GM23338 (cell line): ENCODE measurements at regions not wholly inside any gene's neighbourhood (a gene's known extent, or its start where the extent isn't known, plus 50 kb on each side); places are given as distances from the start of the nearest gene placed in this dataset.

ENCODE experiments used
- ATAC-seq: fragments of 200-7000 bp; cut with Tn5 transposase; 3 replicates; pipeline ENCODE4 v1.9.1; 2020
- DNase-seq: peaks from one replicate; pipeline ENCODE4 v3.0.0-alpha.2; 2015; ENCODE audit warnings: low spot score
- H2AFZ ChIP-seq: fragments of 200-600 bp; sonication (generic); 2 replicates; pipeline ENCODE4 v1.8.0; 2016; ENCODE audit warnings: antibody characterized with exemption, mild to moderate bottlenecking, moderate library complexity
- H3F3A ChIP-seq: fragments of 200-600 bp; sonication (generic); replicated peaks from 2 replicates; pipeline ENCODE4 v1.8.0; 2017; ENCODE audit warnings: antibody characterized with exemption, mixed run types, low read depth
- H3K27ac ChIP-seq: fragments of 200-600 bp; sonication (generic); 2 replicates; pipeline ENCODE4 v1.6.1; 2016; ENCODE audit warnings: low read depth
- H3K27me3 ChIP-seq: fragments of 200-600 bp; sonication (generic); 2 replicates; pipeline ENCODE4 v1.8.0; 2016; ENCODE audit warnings: mild to moderate bottlenecking, mixed run types, moderate library complexity; ENCODE audit not compliant: insufficient read depth
- H3K36me3 ChIP-seq: fragments of 200-600 bp; sonication (generic); 2 replicates; pipeline ENCODE4 v1.8.0; 2016; ENCODE audit warnings: mild to moderate bottlenecking; ENCODE audit not compliant: insufficient read depth
- H3K4me1 ChIP-seq: fragments of 200-600 bp; sonication (generic); 2 replicates; pipeline ENCODE4 v1.8.0; 2016; ENCODE audit warnings: mild to moderate bottlenecking, moderate library complexity; ENCODE audit not compliant: insufficient read depth
- H3K4me2 ChIP-seq: fragments of 200-600 bp; sonication (generic); 2 replicates; pipeline ENCODE4 v1.7.1; 2017; ENCODE audit warnings: mixed run types
- H3K4me3 ChIP-seq: fragments of 200-600 bp; sonication (generic); 2 replicates; pipeline ENCODE4 v1.6.1; 2016; ENCODE audit warnings: mixed run types
- H3K79me2 ChIP-seq: fragments of 200-600 bp; sonication (generic); replicated peaks from 2 replicates; pipeline ENCODE4 v1.8.0; 2017; ENCODE audit warnings: mild to moderate bottlenecking; ENCODE audit not compliant: insufficient read depth
- H3K9me2 ChIP-seq: fragments of 200-600 bp; sonication (generic); 2 replicates; pipeline ENCODE4 v1.8.0; 2017; ENCODE audit not compliant: insufficient read depth
- H4K20me1 ChIP-seq: fragments of 200-600 bp; sonication (generic); replicated peaks from 2 replicates; pipeline ENCODE4 v1.8.0; 2017; ENCODE audit warnings: mild to moderate bottlenecking; ENCODE audit not compliant: insufficient read depth
- H3K27ac Mint-ChIP-seq: 2 replicates; pipeline ENCODE4 v1.8.0; 2020; ENCODE audit warnings: inconsistent platforms, mild to moderate bottlenecking, moderate library complexity, mixed read lengths
- H3K27me3 Mint-ChIP-seq: 3 replicates; pipeline ENCODE4 v1.8.0; 2022; ENCODE audit warnings: low read depth, mild to moderate bottlenecking, moderate library complexity, mixed read lengths, inconsistent platforms; ENCODE audit not compliant: insufficient read depth, poor library complexity
- H3K36me3 Mint-ChIP-seq: 3 replicates; pipeline ENCODE4 v1.8.0; 2021; ENCODE audit warnings: low read depth, mild to moderate bottlenecking, inconsistent platforms, moderate library complexity, mixed read lengths
- H3K4me1 Mint-ChIP-seq: 3 replicates; pipeline ENCODE4 v1.8.0; 2020; ENCODE audit warnings: mild to moderate bottlenecking, inconsistent platforms, mixed read lengths
- H3K4me3 Mint-ChIP-seq: 3 replicates; pipeline ENCODE4 v1.8.0; 2021; ENCODE audit warnings: moderate library complexity, mild to moderate bottlenecking, inconsistent platforms, mixed read lengths
- H3K9me3 Mint-ChIP-seq: 3 replicates; pipeline ENCODE4 v1.8.0; 2020; ENCODE audit warnings: moderate library complexity, mild to moderate bottlenecking, inconsistent platforms, mixed read lengths
- CREB1 ChIP-seq: fragments of 250-450 bp; sonication (Bioruptor Pico); IDR thresholded peaks from 2 replicates; pipeline ENCODE4 v1.5.0; 2020; ENCODE audit warnings: low read depth, mild to moderate bottlenecking, moderate library complexity
- CTCF ChIP-seq, 2 experiments: fragments of 200-600 bp in 1 of 2; sonication (generic) in 1 of 2; conservative IDR thresholded peaks; 2 replicates each; pipeline versions ENCODE4 v1.5.1 to v1.6.1; 2016 to 2017; ENCODE audit warnings: antibody characterized with exemption in 2 of 2, low read depth in 2 of 2, mild to moderate bottlenecking in 2 of 2, moderate library complexity in 1 of 2
- ETS1 ChIP-seq: IDR thresholded peaks from 2 replicates; pipeline ENCODE4 v1.6.1; 2016; ENCODE audit warnings: antibody characterized with exemption
- EZH2 ChIP-seq: fragments of 200-600 bp; sonication (generic); IDR thresholded peaks from one replicate; pipeline ENCODE4 v1.8.0; 2017; ENCODE audit warnings: antibody characterized with exemption, mild to moderate bottlenecking, low read depth; ENCODE audit not compliant: unreplicated experiment
- EZH2phosphoT487 ChIP-seq: fragments of 200-600 bp; sonication (generic); IDR thresholded peaks from one replicate; pipeline ENCODE4 v1.8.1; 2018; ENCODE audit warnings: antibody characterized with exemption; ENCODE audit not compliant: unreplicated experiment
- JUNB ChIP-seq: IDR thresholded peaks from one replicate; pipeline ENCODE4 v1.6.1; 2016; ENCODE audit warnings: antibody characterized with exemption; ENCODE audit not compliant: unreplicated experiment
- NANOG ChIP-seq: IDR thresholded peaks from 2 replicates; pipeline ENCODE4 v1.6.1; 2016; ENCODE audit warnings: antibody characterized with exemption, borderline replicate concordance
- POLR2AphosphoS5 ChIP-seq: IDR thresholded peaks from 2 replicates; pipeline ENCODE4 v1.6.1; 2016; ENCODE audit warnings: antibody characterized with exemption, low read depth
- REST ChIP-seq: IDR thresholded peaks from one replicate; pipeline ENCODE4 v1.6.1; 2018; ENCODE audit warnings: antibody characterized with exemption; ENCODE audit not compliant: unreplicated experiment
- STAT1 ChIP-seq: IDR thresholded peaks from one replicate; pipeline ENCODE4 v1.6.1; 2016; ENCODE audit warnings: antibody characterized with exemption; ENCODE audit not compliant: unreplicated experiment
- ZNF114 ChIP-seq: fragments of 250-450 bp; sonication (Bioruptor Pico); IDR thresholded peaks from 2 replicates; pipeline ENCODE4 v1.5.0; 2020; ENCODE audit warnings: mild to moderate bottlenecking, moderate library complexity
- ZNF331 ChIP-seq: fragments of 250-450 bp; sonication (Bioruptor Pico); IDR thresholded peaks from 2 replicates; pipeline ENCODE4 v1.5.0; 2020; ENCODE audit warnings: low read depth, mild to moderate bottlenecking, moderate library complexity

GRCh38 chr1:58062635-58063034, 483.9 kb downstream of the OMA1 start:
- Histone ChIP-seq H2AFZ (no peak overlapping the region), H3K4me2 (no peak overlapping the region), H3K4me1 (peaks cover 12% of the 10 kb centered on the region; the same call in 1 of the 2 replicates), H3K79me2 (no peaks in the 10 kb centered on the region), H3F3A (0 out of 2 replicates have a peak, but pooled peaks cover 3% of the 10 kb centered on the region), H4K20me1 (no peaks in the 10 kb centered on the region), H3K9me2 (no peaks in the 10 kb centered on the region), H3K4me3 (no peak overlapping the region), H3K27ac (no peak overlapping the region), H3K27me3 (no peaks in the 10 kb centered on the region), H3K36me3 (no peaks in the 10 kb centered on the region)
- H3K27ac Mint-ChIP-seq, result no peak overlapping the region
- ATAC-seq, result no peak
- DNase-seq, result no peak
- H3K4me3 Mint-ChIP-seq, result no peak overlapping the region
- H3K36me3 Mint-ChIP-seq, result no peaks in the 10 kb centered on the region
- peaks cover 21% of the 10 kb centered on the region for H3K4me1 Mint-ChIP-seq
- TF ChIP-seq ZNF331 (CRISPR knock-in tag), result no peak
- TF ChIP-seq JUNB, result no peak
- TF ChIP-seq STAT1, result no peak
- H3K9me3 Mint-ChIP-seq, result no peaks in the 10 kb centered on the region
- H3K27me3 Mint-ChIP-seq, result peaks cover 14% of the 10 kb centered on the region

GRCh38 chr1:58060559-58061170, 485.9 kb downstream of the OMA1 start:
- no peak overlapping the region for H3K27ac Mint-ChIP-seq
- no peak overlapping the region for H3K4me3 Mint-ChIP-seq
- H3K36me3 Mint-ChIP-seq, result no peaks in the 10 kb centered on the region; the same call in 2 of the 3 replicates
- H4K20me1 ChIP-seq, result no peaks in the 10 kb centered on the region
- H3K79me2 ChIP-seq, result no peaks in the 10 kb centered on the region
- H3F3A ChIP-seq, result 0 out of 2 replicates have a peak, but pooled peaks cover 3% of the 10 kb centered on the region
- H3K27me3 Mint-ChIP-seq, result peaks cover 8% of the 10 kb centered on the region
- no peaks in the 10 kb centered on the region for H3K9me3 Mint-ChIP-seq
- H2AFZ ChIP-seq, result no peak overlapping the region
- no peaks in the 10 kb centered on the region for H3K4me1 ChIP-seq
- DNase-seq (no peak), ATAC-seq (no peak)
- no peak overlapping the region for H3K4me3 ChIP-seq
- H3K4me1 Mint-ChIP-seq, result peaks cover 15% of the 10 kb centered on the region
- H3K27me3 ChIP-seq, result no peaks in the 10 kb centered on the region
- no peak overlapping the region for H3K27ac ChIP-seq
- H3K4me2 ChIP-seq, result no peak overlapping the region
- H3K9me2 ChIP-seq, result no peaks in the 10 kb centered on the region
- no peaks in the 10 kb centered on the region; the same call in 1 of the 2 replicates for H3K36me3 ChIP-seq
- TF ChIP-seq POLR2AphosphoS5 (no peak), STAT1 (no peak), ETS1 (no peak), JUNB (no peak), EZH2phosphoT487 (no peak), ZNF331 (CRISPR knock-in tag) (no peak), REST (no peak), CTCF (conservative IDR thresholded peaks at IDR 0.05; ENCODE audit: low read depth in 2 of 2) (no peak), EZH2 (no peak), NANOG (no peak), CREB1 (CRISPR knock-in tag) (no peak), ZNF114 (no peak)
